SU-DHL-6 (cell line): ENCODE measurements at regions not wholly inside any gene's neighbourhood (a gene's known extent, or its start where the extent isn't known, plus 50 kb on each side); places are given as distances from the start of the nearest gene placed in this dataset.
"Not testable (repeated sequence)": the region's sequence is repeated elsewhere in the genome, so short reads cannot be mapped to it uniquely, and the experiment has no call there.

Source experiments
- CTCF ChIP-seq: fragments of 200-600 bp; sonication (generic); IDR thresholded peaks from one replicate; pipeline ENCODE4 v1.5.1; 2017; ENCODE audit warnings: antibody characterized with exemption, mild to moderate bottlenecking, low read length, moderate library complexity; ENCODE audit not compliant: insufficient read depth, poor library complexity, severe bottlenecking
- EZH2phosphoT487 ChIP-seq: fragments of 200-600 bp; sonication (generic), shearing (Covaris generic); conservative IDR thresholded peaks from 2 replicates; pipeline ENCODE4 v1.6.1; 2018; ENCODE audit warnings: mild to moderate bottlenecking, antibody characterized with exemption, low read length, moderate library complexity, mixed read lengths

GRCh38 chr9:118677936-118678653, 691.1 kb downstream of the BRINP1 start:
- TF ChIP-seq EZH2phosphoT487, CTCF: not testable (repeated sequence)
